ENCODE measurements at regions not wholly inside any gene's neighbourhood (a gene's known extent, or its start where the extent isn't known, plus 50 kb on each side); places are given as distances from the start of the nearest gene placed in this dataset.

- TF ChIP-seq ZNF8 (CRISPR knock-in tag; IDR thresholded peaks at IDR 0.05) (no peak), CSDC2 (CRISPR knock-in tag; IDR thresholded peaks at IDR 0.05) (no peak), TOX (CRISPR knock-in tag; IDR thresholded peaks at IDR 0.05; ENCODE audit: borderline replicate concordance) (no peak), GLIS3 (CRISPR knock-in tag; IDR thresholded peaks at IDR 0.05) (no peak), ISL1 (CRISPR knock-in tag; IDR thresholded peaks at IDR 0.05) (no peak), BACH2 (CRISPR knock-in tag; IDR thresholded peaks at IDR 0.05; ENCODE audit: borderline replicate concordance) (no peak), CREB5 (CRISPR knock-in tag; IDR thresholded peaks at IDR 0.05; ENCODE audit: low read depth) (no peak), ZNF565 (CRISPR knock-in tag; conservative IDR thresholded peaks at IDR 0.05; ENCODE audit: low read depth) (no peak)
Observed at GRCh38 chr18:30639361-30639760, 403.2 kb downstream of the DSC3 start.

Data from SK-N-SH treated with all-trans-retinoic acid at 6 μM for 48 hours (cell line).